ENCODE measurements at regions not wholly inside any gene's neighbourhood (a gene's known extent, or its start where the extent isn't known, plus 50 kb on each side); places are given as distances from the start of the nearest gene placed in this dataset.
"Not testable (repeated sequence)": the region's sequence is repeated elsewhere in the genome, so short reads cannot be mapped to it uniquely, and the experiment has no call there.

- Mint-ChIP-seq H3K9me3 (peaks cover under 1% of the 10 kb centered on the region), H3K36me3 (ENCODE audit: low read depth) (no peaks in the 10 kb centered on the region), H3K4me3 (no peak overlapping the region), H3K4me1 (ENCODE audit: low read depth) (no peaks in the 10 kb centered on the region), H3K27me3 (peaks cover 20% of the 10 kb centered on the region), H3K27ac (no peak overlapping the region)
- CTCF ChIA-PET = no interaction called here
- H3K4me3 ChIP-seq (ENCODE audit: low read length) = no peak overlapping the region
- H3K4me1 ChIP-seq (ENCODE audit: insufficient read depth, low read length) = no peaks in the 10 kb centered on the region
- no peak overlapping the region for H3K27ac ChIP-seq (ENCODE audit: low read depth in 1 of 2, low read length in 2 of 2)
- H3K27me3 ChIP-seq (ENCODE audit: control insufficient read depth in 1 of 2, insufficient read depth in 2 of 2, low read length in 2 of 2) = peaks cover 9 to 10% of the 10 kb centered on the region in 2 experiments
- no peaks in the 10 kb centered on the region for H3K36me3 ChIP-seq (ENCODE audit: insufficient read depth, low read length)
- DNase-seq (no peak), ATAC-seq (ENCODE audit: poor library complexity) (no peak)
- POLR2A ChIA-PET = no interaction called here
- no peak for TF ChIP-seq CTCF (IDR thresholded peaks at IDR 0.05)
- H3K9me3 ChIP-seq (ENCODE audit: control insufficient read depth in 1 of 2, insufficient read depth in 1 of 2, low read length in 2 of 2) = peaks cover 0 to 57% of the 10 kb centered on the region in 2 experiments
- intact Hi-C loops (cut with DNase I, micrococcal nuclease) = no loop called here
Measured at GRCh38 chr2:132253496-132254305, 91.9 kb upstream of the ANKRD30BL start.

GRCh38 chr2:132254306-132254919 is 92.7 kb upstream of the ANKRD30BL start:
- CTCF ChIA-PET; intact Hi-C loops (cut with DNase I, micrococcal nuclease); H3K27ac Mint-ChIP-seq; POLR2A ChIA-PET; H3K36me3 ChIP-seq (ENCODE audit: insufficient read depth, low read length); H3K27ac ChIP-seq (ENCODE audit: low read depth in 1 of 2, low read length in 2 of 2); H3K4me3 Mint-ChIP-seq; H3K9me3 Mint-ChIP-seq; H3K36me3 Mint-ChIP-seq (ENCODE audit: low read depth); H3K4me1 ChIP-seq (ENCODE audit: insufficient read depth, low read length); H3K4me1 Mint-ChIP-seq (ENCODE audit: low read depth); DNase-seq; H3K4me3 ChIP-seq (ENCODE audit: low read length); ATAC-seq (ENCODE audit: poor library complexity): not testable (repeated sequence)
- H3K27me3 Mint-ChIP-seq = peaks cover 27% of the 10 kb centered on the region
- H3K9me3 ChIP-seq (ENCODE audit: control insufficient read depth in 1 of 2, insufficient read depth in 1 of 2, low read length in 2 of 2) = peaks cover 0 to 64% of the 10 kb centered on the region in 2 experiments
- peaks cover 9 to 10% of the 10 kb centered on the region in 2 experiments for H3K27me3 ChIP-seq (ENCODE audit: control insufficient read depth in 1 of 2, insufficient read depth in 2 of 2, low read length in 2 of 2)

GRCh38 chr2:132255714-132256113 is 94.0 kb upstream of the ANKRD30BL start:
- Histone ChIP-seq H3K4me1 (ENCODE audit: insufficient read depth, low read length) (no peaks in the 10 kb centered on the region), H3K27me3 (ENCODE audit: control insufficient read depth in 1 of 2, insufficient read depth in 2 of 2, low read length in 2 of 2) (peaks cover 9 to 10% of the 10 kb centered on the region in 2 experiments), H3K9me3 (ENCODE audit: control insufficient read depth in 1 of 2, insufficient read depth in 1 of 2, low read length in 2 of 2) (peaks cover 0 to 65% of the 10 kb centered on the region in 2 experiments), H3K36me3 (ENCODE audit: insufficient read depth, low read length) (no peaks in the 10 kb centered on the region), H3K4me3 (ENCODE audit: low read length) (no peak overlapping the region), H3K27ac (ENCODE audit: low read depth in 1 of 2, low read length in 2 of 2) (no peak overlapping the region)
- no peak for ATAC-seq (ENCODE audit: poor library complexity)
- Mint-ChIP-seq H3K27me3 (peaks cover 27% of the 10 kb centered on the region), H3K27ac (no peak overlapping the region), H3K4me3 (no peak overlapping the region), H3K4me1 (ENCODE audit: low read depth) (no peaks in the 10 kb centered on the region), H3K9me3 (no peaks in the 10 kb centered on the region), H3K36me3 (ENCODE audit: low read depth) (no peaks in the 10 kb centered on the region)
- intact Hi-C loops (cut with DNase I, micrococcal nuclease) = no loop called here
- POLR2A ChIA-PET = no interaction called here
- no peak for TF ChIP-seq CTCF (IDR thresholded peaks at IDR 0.05)
- CTCF ChIA-PET = no interaction called here
- DNase-seq = no peak
